ENCODE measurements at regions not wholly inside any gene's neighbourhood (a gene's known extent, or its start where the extent isn't known, plus 50 kb on each side); places are given as distances from the start of the nearest gene placed in this dataset.

- H2AFZ ChIP-seq (ENCODE audit: control insufficient read depth, low read depth, low read length), result no peak overlapping the region
- ChIA-PET SMC1A (ENCODE audit: uncharacterized antibody, unreplicated experiment) (interaction anchor here (0.9 to 1.5 kb wide), 4 partner anchors 18 to 130 kb away, joined by 3 to 5 read pairs (median 3); no protein-coding TSS in a partner anchor), RAD21 (ENCODE audit: unreplicated experiment) (no interaction called here), POLR2A (no interaction called here), CTCF (interaction anchor here (0.9 to 1.4 kb wide), 2 partner anchors 13 to 25 kb away, joined by 3 to 5 read pairs; no protein-coding TSS in a partner anchor)
- DNase-seq (ENCODE audit: low read depth, low spot score) (no peak), FAIRE-seq (no peak), ATAC-seq (no peak)
- intact Hi-C loops (cut with micrococcal nuclease; ENCODE audit: unreplicated experiment), result no loop called here
- no peak overlapping the region for H3K9ac ChIP-seq (ENCODE audit: control insufficient read depth, insufficient read depth, low read length)
- H3K27me3 ChIP-seq (replicated peaks in 1 of 2; ENCODE audit: control insufficient read depth in 2 of 2, insufficient read depth in 2 of 2, low read length in 1 of 2), result no peaks in the 10 kb centered on the region
- no peaks in the 10 kb centered on the region for H4K20me1 ChIP-seq (ENCODE audit: control insufficient read depth, insufficient read depth)
- no peak overlapping the region for H3K27ac ChIP-seq (ENCODE audit: control insufficient read depth, insufficient read depth)
- WGBS (ENCODE audit: insufficient coverage, insufficient replicate concordance, low lambda C conversion rate, missing lambda C conversion rate), result 71% methylated on average over 8 of the region's 8 CpGs
- no peaks in the 10 kb centered on the region for H3K36me3 ChIP-seq (ENCODE audit: control insufficient read depth in 2 of 2, insufficient read depth in 2 of 2, low read length in 1 of 2)
- no peaks in the 10 kb centered on the region for H3K79me2 ChIP-seq (ENCODE audit: control insufficient read depth, insufficient read depth, low read length)
- in situ Hi-C loops (cut with MboI), result no loop called here
- H3K4me3 ChIP-seq, result no peak overlapping the region
- H3K4me2 ChIP-seq (ENCODE audit: control insufficient read depth, insufficient read depth), result no peak overlapping the region
- BruUV-seq (replicated peaks), result no TSS peak
- no peak for TF ChIP-seq SREBF1 (IDR thresholded peaks at IDR 0.05; ENCODE audit: low read length)
- TF ChIP-seq CREB1 (IDR thresholded peaks at IDR 0.05; ENCODE audit: low read depth), result no peak
- TF ChIP-seq ATF7 (IDR thresholded peaks at IDR 0.05; ENCODE audit: low read depth), result no peak
- TF ChIP-seq ASH2L (IDR thresholded peaks at IDR 0.05; ENCODE audit: borderline replicate concordance, low read depth), result no peak
- no peak for TF ChIP-seq PAX5 (IDR thresholded peaks at IDR 0.05; ENCODE audit: borderline replicate concordance, low read depth, low read length)
- TF ChIP-seq SUPT20H (IDR thresholded peaks at IDR 0.05; ENCODE audit: borderline replicate concordance, control insufficient read depth, low read depth, low read length), result no peak
- TF ChIP-seq RELB (IDR thresholded peaks at IDR 0.05; ENCODE audit: low read depth), result no peak
- no peak for TF ChIP-seq BACH1 (IDR thresholded peaks at IDR 0.05; ENCODE audit: borderline replicate concordance)
- no peak for TF ChIP-seq GABPA (IDR thresholded peaks at IDR 0.05; ENCODE audit: low read depth)
- no peak for TF ChIP-seq SUZ12 (IDR thresholded peaks at IDR 0.05; ENCODE audit: unreplicated experiment)
- TF ChIP-seq ZBTB33 (IDR thresholded peaks at IDR 0.05), result no peak
- TF ChIP-seq BRCA1 (IDR thresholded peaks at IDR 0.05; ENCODE audit: low read depth, low read length), result no peak
- no peak for TF ChIP-seq RCOR1 (conservative IDR thresholded peaks at IDR 0.05; ENCODE audit: low read depth, low read length)
- H3K9me3 ChIP-seq (replicated peaks; ENCODE audit: control insufficient read depth, insufficient read depth, low read length), result no peaks in the 10 kb centered on the region; the same call in 2 of the 3 replicates
- H3K4me1 ChIP-seq (ENCODE audit: control insufficient read depth, insufficient read depth, low read length), result peaks cover 3% of the 10 kb centered on the region; the same call in 1 of the 2 replicates
These were observed 70.0 kb upstream of the UBE2E1 start for GRCh38 chr3:23735535-23736326.
